ENCODE measurements at regions not wholly inside any gene's neighbourhood (a gene's known extent, or its start where the extent isn't known, plus 50 kb on each side); places are given as distances from the start of the nearest gene placed in this dataset.

GRCh38 chr2:129894616-129895015 lies 84.8 kb upstream of the RAB6C start:
- DNase-seq (no peak), ATAC-seq (no peak)
- Mint-ChIP-seq H3K4me1 (ENCODE audit: low read depth) (no peaks in the 10 kb centered on the region), H3K9me3 (no peaks in the 10 kb centered on the region), H3K27me3 (ENCODE audit: low read depth) (peaks cover 27% of the 10 kb centered on the region), H3K36me3 (ENCODE audit: insufficient read depth) (no peaks in the 10 kb centered on the region), H3K4me3 (no peak overlapping the region)

- peaks cover 27% of the 10 kb centered on the region for H3K27me3 Mint-ChIP-seq (ENCODE audit: low read depth)
- DNase-seq = no peak
- H3K9me3 Mint-ChIP-seq = no peaks in the 10 kb centered on the region
- ATAC-seq = no peak
- H3K36me3 Mint-ChIP-seq (ENCODE audit: insufficient read depth) = no peaks in the 10 kb centered on the region
- H3K4me1 Mint-ChIP-seq (ENCODE audit: low read depth) = no peaks in the 10 kb centered on the region
- no peak overlapping the region for H3K4me3 Mint-ChIP-seq
Observed at GRCh38 chr2:129895061-129895460, 84.4 kb upstream of the RAB6C start.

GRCh38 chr2:129895526-129896082 lies 83.9 kb upstream of the RAB6C start:
- Mint-ChIP-seq H3K4me1 (ENCODE audit: low read depth) (no peaks in the 10 kb centered on the region), H3K9me3 (no peaks in the 10 kb centered on the region), H3K27me3 (ENCODE audit: low read depth) (peaks cover 27% of the 10 kb centered on the region), H3K36me3 (ENCODE audit: insufficient read depth) (no peaks in the 10 kb centered on the region), H3K4me3 (no peak overlapping the region)
- ATAC-seq (no peak), DNase-seq (no peak)

GRCh38 chr2:129896226-129897100 lies 83.0 kb upstream of the RAB6C start:
- H3K4me3 Mint-ChIP-seq = no peak overlapping the region
- DNase-seq (no peak), ATAC-seq (no peak)
- no peaks in the 10 kb centered on the region for H3K36me3 Mint-ChIP-seq (ENCODE audit: insufficient read depth)
- peaks cover 27% of the 10 kb centered on the region for H3K27me3 Mint-ChIP-seq (ENCODE audit: low read depth)
- H3K9me3 Mint-ChIP-seq = no peaks in the 10 kb centered on the region
- no peaks in the 10 kb centered on the region for H3K4me1 Mint-ChIP-seq (ENCODE audit: low read depth)

GRCh38 chr2:129901754-129902415 lies 77.6 kb upstream of the RAB6C start:
- ATAC-seq = peak in 1 of 2 donors; percentile 18
- Mint-ChIP-seq H3K4me3 (no peak overlapping the region), H3K27me3 (ENCODE audit: low read depth) (peaks cover 11% of the 10 kb centered on the region), H3K36me3 (ENCODE audit: insufficient read depth) (no peaks in the 10 kb centered on the region), H3K4me1 (ENCODE audit: low read depth) (no peaks in the 10 kb centered on the region), H3K9me3 (no peaks in the 10 kb centered on the region)
- DNase-seq = no peak

DNA sequence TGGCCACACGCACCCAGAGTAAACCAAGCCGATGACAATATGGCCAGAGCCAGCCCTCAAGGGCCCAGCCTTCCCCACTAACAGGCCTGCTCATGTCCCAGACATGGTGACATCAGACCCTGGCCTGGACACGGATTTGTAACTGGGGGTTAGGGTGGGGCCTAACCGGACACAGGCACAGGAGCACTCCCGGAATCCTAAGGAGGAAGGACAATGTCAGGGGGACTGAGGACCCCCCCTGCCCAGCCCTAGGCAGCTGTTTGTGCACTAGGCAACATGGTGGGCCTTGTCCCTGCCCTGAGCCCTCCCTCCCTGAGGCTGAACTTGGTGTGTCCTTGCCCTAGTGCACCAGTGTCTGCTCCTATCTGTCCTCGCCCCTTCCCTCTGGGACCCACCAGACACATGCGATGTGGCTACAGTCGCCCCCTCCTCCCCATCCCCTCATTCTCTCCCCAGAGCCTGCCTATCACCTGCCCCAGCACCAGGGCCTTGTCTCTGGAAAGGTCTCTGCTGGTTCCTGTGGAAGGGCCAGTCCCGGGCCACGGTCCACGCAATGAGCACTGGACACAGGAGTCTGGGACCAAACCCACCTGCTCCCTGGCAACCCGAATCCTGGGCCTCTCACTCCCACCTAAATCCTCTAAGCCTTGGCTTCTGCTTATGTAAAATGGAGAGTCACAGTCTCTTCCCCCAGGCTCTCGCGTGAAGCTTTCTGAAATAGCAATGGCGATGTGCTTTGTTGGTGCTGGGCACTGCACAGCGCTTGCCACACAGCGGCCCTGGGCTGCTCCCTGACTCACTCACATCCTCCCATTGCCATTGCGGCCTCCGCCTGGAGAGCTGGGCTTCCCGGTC lies 76.5 kb upstream of the RAB6C start:
- no peaks in the 10 kb centered on the region for H3K9me3 Mint-ChIP-seq
- ATAC-seq (no peak), DNase-seq (no peak)
- H3K36me3 Mint-ChIP-seq (ENCODE audit: insufficient read depth) = no peaks in the 10 kb centered on the region
- H3K4me1 Mint-ChIP-seq (ENCODE audit: low read depth) = no peaks in the 10 kb centered on the region
- no peak overlapping the region for H3K4me3 Mint-ChIP-seq
- peaks cover 8% of the 10 kb centered on the region for H3K27me3 Mint-ChIP-seq (ENCODE audit: low read depth)

DNA sequence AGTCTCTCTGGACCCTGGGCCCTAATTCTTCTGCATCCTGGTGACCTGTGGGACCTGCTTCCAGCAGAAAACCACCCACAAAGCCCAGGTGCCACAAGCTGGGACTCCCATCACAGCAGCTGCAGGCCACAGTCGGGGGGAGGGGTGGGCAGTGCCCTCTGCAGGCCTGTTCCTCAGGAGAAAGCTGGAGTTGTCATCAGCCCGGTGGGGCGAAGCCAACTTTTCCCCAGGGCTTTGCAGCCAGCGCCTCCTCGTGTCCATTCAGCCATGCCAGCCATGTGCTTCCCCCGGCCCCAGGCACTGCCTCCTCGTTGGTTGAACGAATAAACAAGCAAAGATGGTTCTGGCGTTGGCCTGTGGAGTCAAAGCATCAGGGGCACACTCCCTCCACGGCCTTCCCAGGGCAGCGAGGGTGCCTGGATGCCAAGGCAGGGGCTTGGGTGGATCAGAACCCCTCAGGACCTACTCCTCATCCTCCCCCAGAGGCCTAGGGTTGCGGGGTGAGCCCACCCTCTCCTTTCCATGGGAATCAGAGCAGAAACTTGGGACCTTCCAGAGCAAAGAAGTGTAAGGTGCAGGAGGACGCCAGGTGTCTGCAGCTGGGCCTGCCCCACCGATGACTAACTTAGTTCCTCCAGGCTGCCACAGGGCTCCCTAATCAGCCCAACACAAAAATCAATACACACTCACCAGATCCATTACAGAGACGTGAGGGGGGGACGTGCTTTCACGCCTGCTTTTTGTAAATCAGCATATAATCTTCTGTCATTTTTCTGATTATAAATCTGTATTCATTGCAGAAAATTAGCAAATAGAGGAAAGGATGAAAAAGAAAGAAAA lies 75.7 kb upstream of the RAB6C start:
- ATAC-seq = peak in 1 of 2 donors; percentile 15
- Mint-ChIP-seq H3K27me3 (ENCODE audit: low read depth) (peaks cover 4% of the 10 kb centered on the region), H3K9me3 (no peaks in the 10 kb centered on the region), H3K36me3 (ENCODE audit: insufficient read depth) (no peaks in the 10 kb centered on the region), H3K4me1 (ENCODE audit: low read depth) (no peaks in the 10 kb centered on the region), H3K4me3 (no peak overlapping the region)
- no peak for DNase-seq

DNA sequence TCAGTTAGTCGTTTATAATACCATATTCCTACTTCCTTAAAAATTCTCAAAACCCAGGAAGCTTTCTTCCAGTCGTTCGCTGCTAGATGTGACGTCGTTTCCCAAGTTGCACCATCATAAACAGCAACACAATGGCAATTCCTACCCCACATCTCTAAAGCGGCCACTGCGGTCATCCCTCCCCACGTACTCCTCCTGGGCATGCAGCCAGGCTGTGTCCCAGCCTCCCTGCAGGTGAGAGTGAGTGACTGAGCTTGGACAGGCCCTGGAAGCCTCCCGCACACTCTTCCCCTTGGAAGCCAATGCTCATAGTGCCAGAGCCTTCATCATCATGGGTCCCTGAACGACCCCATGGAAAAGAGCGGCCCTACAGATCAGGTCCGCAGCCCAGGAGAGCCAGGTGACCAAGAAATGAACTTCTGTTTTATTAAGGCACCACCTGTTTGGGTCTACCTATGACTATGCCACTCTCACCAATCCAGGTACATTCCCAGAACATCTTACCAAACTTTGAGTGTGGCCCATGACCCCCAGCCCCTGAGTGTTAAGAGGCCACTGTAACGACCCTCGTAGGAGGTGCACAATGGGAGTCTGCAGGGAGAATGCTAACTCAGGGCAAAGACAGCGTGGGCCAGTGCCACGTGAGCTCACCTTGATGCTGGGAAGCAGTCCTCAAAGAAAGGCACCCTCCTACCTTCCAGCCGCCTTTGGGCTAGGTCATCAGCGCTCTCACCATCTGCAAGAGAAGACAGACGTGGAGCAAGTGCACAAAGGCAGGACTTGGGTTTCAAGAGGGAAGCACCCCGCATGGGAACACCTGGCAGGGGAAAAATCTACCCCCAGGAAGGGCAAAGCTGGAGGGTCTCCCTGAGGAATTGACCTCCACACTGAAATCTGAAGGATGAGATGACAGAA lies 74.7 kb upstream of the RAB6C start:
- H3K36me3 Mint-ChIP-seq (ENCODE audit: insufficient read depth) = no peaks in the 10 kb centered on the region
- H3K9me3 Mint-ChIP-seq = no peaks in the 10 kb centered on the region
- H3K4me1 Mint-ChIP-seq (ENCODE audit: low read depth) = no peaks in the 10 kb centered on the region
- no peak overlapping the region for H3K4me3 Mint-ChIP-seq
- peaks cover 4% of the 10 kb centered on the region for H3K27me3 Mint-ChIP-seq (ENCODE audit: low read depth)
- DNase-seq (no peak), ATAC-seq (no peak)

DNA sequence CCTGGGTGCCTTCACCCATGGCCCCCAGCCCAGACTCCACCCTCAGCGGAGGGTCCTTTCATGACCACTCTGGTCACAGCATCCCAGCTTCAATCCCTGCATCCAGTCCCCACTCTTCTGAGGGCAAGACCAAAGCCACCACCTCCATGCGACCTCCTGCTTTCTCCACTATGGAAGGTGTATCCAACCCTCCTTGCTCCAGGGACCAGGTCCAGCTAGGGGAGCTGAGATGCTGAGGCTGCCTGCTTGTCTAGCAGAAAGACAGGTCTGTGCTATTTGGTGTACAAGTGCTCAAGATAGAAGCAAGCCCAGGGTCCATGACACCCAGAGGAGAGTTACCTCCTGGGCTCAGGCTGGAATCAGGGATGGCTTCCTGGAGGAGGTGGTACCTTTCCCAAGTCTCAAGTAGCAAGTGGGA lies 73.8 kb upstream of the RAB6C start:
- H3K27me3 Mint-ChIP-seq (ENCODE audit: low read depth) = peaks cover 4% of the 10 kb centered on the region
- ATAC-seq (no peak), DNase-seq (no peak)
- H3K4me3 Mint-ChIP-seq = no peak overlapping the region
- H3K4me1 Mint-ChIP-seq (ENCODE audit: low read depth) = no peaks in the 10 kb centered on the region
- H3K36me3 Mint-ChIP-seq (ENCODE audit: insufficient read depth) = no peaks in the 10 kb centered on the region
- H3K9me3 Mint-ChIP-seq = no peaks in the 10 kb centered on the region

GRCh38 chr2:129906139-129906860 lies 73.2 kb upstream of the RAB6C start:
- Mint-ChIP-seq H3K9me3 (no peaks in the 10 kb centered on the region), H3K36me3 (ENCODE audit: insufficient read depth) (no peaks in the 10 kb centered on the region), H3K4me1 (ENCODE audit: low read depth) (no peaks in the 10 kb centered on the region), H3K27me3 (ENCODE audit: low read depth) (peaks cover 4% of the 10 kb centered on the region), H3K4me3 (no peak overlapping the region)
- DNase-seq = no peak
- ATAC-seq = no peak

- Mint-ChIP-seq H3K4me3 (no peak overlapping the region), H3K4me1 (ENCODE audit: low read depth) (no peaks in the 10 kb centered on the region), H3K36me3 (ENCODE audit: insufficient read depth) (no peaks in the 10 kb centered on the region), H3K9me3 (no peaks in the 10 kb centered on the region), H3K27me3 (ENCODE audit: low read depth) (peaks cover 4% of the 10 kb centered on the region)
- DNase-seq (no peak), ATAC-seq (no peak)
Observed at GRCh38 chr2:129906861-129907235, 72.6 kb upstream of the RAB6C start.

- Mint-ChIP-seq H3K4me3 (no peak overlapping the region), H3K9me3 (no peaks in the 10 kb centered on the region), H3K36me3 (ENCODE audit: insufficient read depth) (no peaks in the 10 kb centered on the region), H3K4me1 (ENCODE audit: low read depth) (no peaks in the 10 kb centered on the region), H3K27me3 (ENCODE audit: low read depth) (peaks cover 4% of the 10 kb centered on the region)
- ATAC-seq (no peak), DNase-seq (no peak)
Observed at GRCh38 chr2:129907256-129907998, 72.0 kb upstream of the RAB6C start.

Measured in activated T-cell treated with anti-CD3 and anti-CD28 coated beads, Interleukin-2, amount 50 U/mL, for 4 hours (primary cell).